22Rv1 (cell line): ENCODE measurements at regions not wholly inside any gene's neighbourhood (a gene's known extent, or its start where the extent isn't known, plus 50 kb on each side); places are given as distances from the start of the nearest gene placed in this dataset.

Experiments used
- ZFX ChIP-seq: fragments of 450-650 bp; IDR thresholded peaks from 2 replicates; pipeline ENCODE4 v1.6.1; 2017; ENCODE audit warnings: antibody characterized with exemption, borderline replicate concordance
- TF ChIP-seq, protein P1 (sequence below): fragments of 450-650 bp; IDR thresholded peaks from 2 replicates; pipeline ENCODE4 v1.5.1; 2017; ENCODE audit warnings: mild to moderate bottlenecking

DNA sequence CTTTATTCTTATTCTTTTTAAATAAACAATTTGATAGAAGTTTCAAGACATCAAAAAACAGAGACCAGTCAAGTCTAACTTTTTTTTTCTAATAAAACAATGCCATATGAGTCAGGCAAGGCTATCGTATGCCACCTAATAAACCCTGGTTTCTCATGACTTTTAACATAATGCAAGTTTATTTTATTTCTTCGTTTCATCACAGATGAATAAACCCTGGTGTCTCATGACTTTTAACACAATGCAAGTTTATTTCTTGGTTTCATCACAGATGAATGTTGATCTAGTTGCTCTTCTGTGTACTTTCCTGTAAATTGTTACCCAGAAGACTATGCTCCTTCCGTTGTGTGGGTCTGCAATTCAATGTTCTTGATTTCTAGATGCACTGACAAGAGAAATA, 905.4 kb downstream of the ROBO2 start:
- TF ChIP-seq, protein P1, sequence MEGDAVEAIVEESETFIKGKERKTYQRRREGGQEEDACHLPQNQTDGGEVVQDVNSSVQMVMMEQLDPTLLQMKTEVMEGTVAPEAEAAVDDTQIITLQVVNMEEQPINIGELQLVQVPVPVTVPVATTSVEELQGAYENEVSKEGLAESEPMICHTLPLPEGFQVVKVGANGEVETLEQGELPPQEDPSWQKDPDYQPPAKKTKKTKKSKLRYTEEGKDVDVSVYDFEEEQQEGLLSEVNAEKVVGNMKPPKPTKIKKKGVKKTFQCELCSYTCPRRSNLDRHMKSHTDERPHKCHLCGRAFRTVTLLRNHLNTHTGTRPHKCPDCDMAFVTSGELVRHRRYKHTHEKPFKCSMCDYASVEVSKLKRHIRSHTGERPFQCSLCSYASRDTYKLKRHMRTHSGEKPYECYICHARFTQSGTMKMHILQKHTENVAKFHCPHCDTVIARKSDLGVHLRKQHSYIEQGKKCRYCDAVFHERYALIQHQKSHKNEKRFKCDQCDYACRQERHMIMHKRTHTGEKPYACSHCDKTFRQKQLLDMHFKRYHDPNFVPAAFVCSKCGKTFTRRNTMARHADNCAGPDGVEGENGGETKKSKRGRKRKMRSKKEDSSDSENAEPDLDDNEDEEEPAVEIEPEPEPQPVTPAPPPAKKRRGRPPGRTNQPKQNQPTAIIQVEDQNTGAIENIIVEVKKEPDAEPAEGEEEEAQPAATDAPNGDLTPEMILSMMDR: no peak
- TF ChIP-seq ZFX: no peak
